ENCODE measurements at regions not wholly inside any gene's neighbourhood (a gene's known extent, or its start where the extent isn't known, plus 50 kb on each side); places are given as distances from the start of the nearest gene placed in this dataset.

GRCh38 chr2:47645246-47645645 lies 74.5 kb upstream of the KCNK12 start:
- Mint-ChIP-seq H3K4me1 (ENCODE audit: low read depth) (no peaks in the 10 kb centered on the region), H3K9me3 (ENCODE audit: low read depth) (no peaks in the 10 kb centered on the region), H3K27ac (ENCODE audit: unreplicated experiment) (no peak overlapping the region), H3K4me3 (ENCODE audit: unreplicated experiment) (no peak overlapping the region), H3K36me3 (ENCODE audit: low read depth) (no peaks in the 10 kb centered on the region), H3K27me3 (ENCODE audit: low read depth) (peaks cover 4% of the 10 kb centered on the region)
- TF ChIP-seq CTCF (IDR thresholded peaks at IDR 0.05): no peak
- DNase-seq (ENCODE audit: low spot score): no peak

DNA sequence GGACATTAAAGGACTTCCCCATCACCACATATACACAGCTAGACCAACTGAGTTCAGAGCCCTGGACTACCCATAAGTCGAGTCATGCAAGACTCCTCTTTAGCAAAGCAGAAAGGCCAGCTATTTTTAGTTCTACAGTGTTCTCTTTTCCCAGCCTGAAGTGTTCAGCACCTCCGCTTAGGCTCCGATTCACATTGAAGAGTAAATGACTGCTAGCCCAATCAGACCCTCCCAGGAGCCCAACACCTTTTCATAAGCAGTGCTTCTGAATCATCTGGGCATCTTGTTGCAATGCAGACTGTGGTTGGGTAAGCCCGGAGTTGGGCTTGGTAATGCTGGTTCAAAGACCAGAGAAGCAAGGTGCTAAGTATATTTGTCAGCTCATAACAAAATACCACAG lies 73.6 kb upstream of the KCNK12 start:
- Mint-ChIP-seq H3K4me3 (ENCODE audit: unreplicated experiment) (no peak overlapping the region), H3K9me3 (ENCODE audit: low read depth) (no peaks in the 10 kb centered on the region), H3K27me3 (ENCODE audit: low read depth) (peaks cover 4% of the 10 kb centered on the region), H3K36me3 (ENCODE audit: low read depth) (no peaks in the 10 kb centered on the region), H3K4me1 (ENCODE audit: low read depth) (no peaks in the 10 kb centered on the region), H3K27ac (ENCODE audit: unreplicated experiment) (no peak overlapping the region)
- no peak for DNase-seq (ENCODE audit: low spot score)
- TF ChIP-seq CTCF (IDR thresholded peaks at IDR 0.05): no peak

GRCh38 chr2:47641366-47641765 lies 70.6 kb upstream of the KCNK12 start:
- Mint-ChIP-seq H3K9me3 (ENCODE audit: low read depth) (no peaks in the 10 kb centered on the region), H3K4me1 (ENCODE audit: low read depth) (no peaks in the 10 kb centered on the region), H3K4me3 (ENCODE audit: unreplicated experiment) (no peak overlapping the region), H3K27ac (ENCODE audit: unreplicated experiment) (no peak overlapping the region), H3K27me3 (ENCODE audit: low read depth) (peaks cover 6% of the 10 kb centered on the region), H3K36me3 (ENCODE audit: low read depth) (no peaks in the 10 kb centered on the region)
- DNase-seq (ENCODE audit: low spot score): no peak
- no peak for TF ChIP-seq CTCF (IDR thresholded peaks at IDR 0.05)

GRCh38 chr2:47640356-47640755 lies 69.6 kb upstream of the KCNK12 start:
- peaks cover 6% of the 10 kb centered on the region for H3K27me3 Mint-ChIP-seq (ENCODE audit: low read depth)
- no peak overlapping the region for H3K27ac Mint-ChIP-seq (ENCODE audit: unreplicated experiment)
- no peak for TF ChIP-seq CTCF (IDR thresholded peaks at IDR 0.05)
- H3K4me3 Mint-ChIP-seq (ENCODE audit: unreplicated experiment): no peak overlapping the region
- H3K36me3 Mint-ChIP-seq (ENCODE audit: low read depth): no peaks in the 10 kb centered on the region
- no peaks in the 10 kb centered on the region for H3K4me1 Mint-ChIP-seq (ENCODE audit: low read depth)
- H3K9me3 Mint-ChIP-seq (ENCODE audit: low read depth): no peaks in the 10 kb centered on the region
- no peak for DNase-seq (ENCODE audit: low spot score)

DNA sequence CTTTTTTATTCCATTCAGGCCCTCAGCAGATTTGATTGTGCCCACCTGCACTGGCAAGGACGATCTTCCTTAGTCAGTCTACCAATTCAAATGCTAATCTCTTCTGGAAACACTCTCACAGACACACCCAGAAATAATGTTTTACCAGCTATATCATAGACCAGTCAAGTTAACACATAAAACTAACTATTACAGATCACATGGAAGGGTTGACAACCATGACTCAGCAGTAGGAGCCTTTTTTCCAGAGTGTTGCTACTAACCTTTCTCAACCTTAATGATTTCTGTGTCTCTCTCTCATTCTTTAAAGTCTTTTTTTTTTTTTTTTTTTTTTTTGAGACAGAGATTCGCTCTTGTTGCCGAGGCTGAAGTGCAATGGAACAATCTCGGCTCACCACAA lies 68.7 kb upstream of the KCNK12 start:
- no peak for DNase-seq (ENCODE audit: low spot score)
- Mint-ChIP-seq H3K36me3 (ENCODE audit: low read depth) (no peaks in the 10 kb centered on the region), H3K9me3 (ENCODE audit: low read depth) (no peaks in the 10 kb centered on the region), H3K27ac (ENCODE audit: unreplicated experiment) (no peak overlapping the region), H3K27me3 (ENCODE audit: low read depth) (peaks cover 6% of the 10 kb centered on the region), H3K4me3 (ENCODE audit: unreplicated experiment) (no peak overlapping the region), H3K4me1 (ENCODE audit: low read depth) (no peaks in the 10 kb centered on the region)
- TF ChIP-seq CTCF (IDR thresholded peaks at IDR 0.05): no peak

Data from chondrocyte (in vitro differentiated cells).